Lower leg skin (tissue), 3 donors: ENCODE measurements at regions not wholly inside any gene's neighbourhood (a gene's known extent, or its start where the extent isn't known, plus 50 kb on each side); places are given as distances from the start of the nearest gene placed in this dataset.

Experiments used
- POLR2A ChIP-seq, 2 donors: fragments of 450-650 bp; IDR thresholded peaks; one replicate each; pipeline ENCODE4 v1.6.1; 2016 to 2017; ENCODE audit warnings: antibody characterized with exemption in 2 of 2, mild to moderate bottlenecking in 1 of 2, moderate library complexity in 1 of 2
- TF ChIP-seq, protein P1 (sequence below), 3 donors: fragments of 450-650 bp; IDR thresholded peaks; one replicate each; pipeline ENCODE4 v1.5.1; 2016; ENCODE audit warnings: antibody characterized with exemption in 3 of 3, mild to moderate bottlenecking in 3 of 3, moderate library complexity in 2 of 3

DNA sequence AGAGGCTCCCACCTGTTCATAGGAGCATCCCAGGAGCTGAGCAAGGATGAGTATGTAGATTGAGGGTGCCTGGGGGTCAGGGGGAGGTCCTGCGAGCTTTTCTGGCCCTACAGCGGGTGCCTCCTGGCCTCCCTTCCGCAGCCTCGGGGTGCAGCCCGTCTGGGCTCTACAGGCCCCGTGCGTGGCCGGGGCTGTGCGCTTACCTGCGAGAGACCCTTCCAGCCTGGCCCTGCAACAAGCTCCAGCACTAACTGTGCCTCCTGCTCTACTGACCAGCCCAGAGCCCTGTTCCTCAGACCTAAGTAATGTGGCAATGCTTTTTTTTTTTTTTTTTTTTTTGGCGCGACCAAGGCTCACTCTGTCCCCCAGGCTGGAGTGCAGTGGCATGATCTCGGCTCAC lies 1129.1 kb downstream of the BRD1 start:
- TF ChIP-seq POLR2A (IDR thresholded peaks at IDR 0.05), result no peak
- TF ChIP-seq, protein P1, sequence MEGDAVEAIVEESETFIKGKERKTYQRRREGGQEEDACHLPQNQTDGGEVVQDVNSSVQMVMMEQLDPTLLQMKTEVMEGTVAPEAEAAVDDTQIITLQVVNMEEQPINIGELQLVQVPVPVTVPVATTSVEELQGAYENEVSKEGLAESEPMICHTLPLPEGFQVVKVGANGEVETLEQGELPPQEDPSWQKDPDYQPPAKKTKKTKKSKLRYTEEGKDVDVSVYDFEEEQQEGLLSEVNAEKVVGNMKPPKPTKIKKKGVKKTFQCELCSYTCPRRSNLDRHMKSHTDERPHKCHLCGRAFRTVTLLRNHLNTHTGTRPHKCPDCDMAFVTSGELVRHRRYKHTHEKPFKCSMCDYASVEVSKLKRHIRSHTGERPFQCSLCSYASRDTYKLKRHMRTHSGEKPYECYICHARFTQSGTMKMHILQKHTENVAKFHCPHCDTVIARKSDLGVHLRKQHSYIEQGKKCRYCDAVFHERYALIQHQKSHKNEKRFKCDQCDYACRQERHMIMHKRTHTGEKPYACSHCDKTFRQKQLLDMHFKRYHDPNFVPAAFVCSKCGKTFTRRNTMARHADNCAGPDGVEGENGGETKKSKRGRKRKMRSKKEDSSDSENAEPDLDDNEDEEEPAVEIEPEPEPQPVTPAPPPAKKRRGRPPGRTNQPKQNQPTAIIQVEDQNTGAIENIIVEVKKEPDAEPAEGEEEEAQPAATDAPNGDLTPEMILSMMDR (IDR thresholded peaks at IDR 0.05), result no peak
